OCI-LY3 (cell line): ENCODE measurements at regions not wholly inside any gene's neighbourhood (a gene's known extent, or its start where the extent isn't known, plus 50 kb on each side); places are given as distances from the start of the nearest gene placed in this dataset.

Experiments used
- CTCF ChIP-seq: fragments of 200-600, 300-600 bp; sonication (generic); IDR thresholded peaks from 2 replicates; pipeline ENCODE4 v1.5.1; 2014; ENCODE audit warnings: antibody characterized with exemption, low read length, low read depth
- EZH2phosphoT487 ChIP-seq: fragments of 200-600 bp; shearing (Covaris generic); IDR thresholded peaks from 2 replicates; pipeline ENCODE4 v1.6.1; 2018; ENCODE audit warnings: antibody characterized with exemption, mixed run types, low read depth

GRCh38 chr16:62853887-62854286 is 817.6 kb upstream of the CDH8 start:
- no peak for TF ChIP-seq CTCF
- no peak for TF ChIP-seq EZH2phosphoT487
